GM12878 (cell line): ENCODE measurements at regions not wholly inside any gene's neighbourhood (a gene's known extent, or its start where the extent isn't known, plus 50 kb on each side); places are given as distances from the start of the nearest gene placed in this dataset.

ENCODE experiments used
- ATAC-seq: fragments of 200-7000 bp; cut with Tn5 transposase; 3 replicates; pipeline ENCODE4 v1.9.1; 2020; ENCODE audit warnings: mild to moderate bottlenecking, moderate library complexity
- BruUV-seq: library from RNA; stranded (reverse); fragments of 400-500 nt; replicated peaks from 2 replicates; lab custom pipeline; 2021; lab: Mats Ljungman, UMichigan
- CTCF ChIA-PET: fragments of 300-600 bp; sonication (Branson Sonifier 250); formaldehyde crosslinking; extraction: SDS; loops from one replicate; lab custom pipeline; 2021; ENCODE audit warnings: inconsistent platforms; lab: Yijun Ruan, JAX
- POLR2A ChIA-PET: fragments of 350-600 bp; formaldehyde crosslinking; extraction: SDS; loops from one replicate; lab custom pipeline; 2021; ENCODE audit warnings: inconsistent platforms; lab: Charles Lee
- RAD21 ChIA-PET: fragments of 300-600 bp; sonication (Branson Sonifier 250); formaldehyde crosslinking; loops from one replicate; lab custom pipeline; 2023; ENCODE audit warnings: antibody characterized with exemption; ENCODE audit not compliant: unreplicated experiment; lab: Charles Lee
- SMC1A ChIA-PET: fragments of 300-600 bp; sonication (Branson Sonifier 250); formaldehyde crosslinking; loops from one replicate; lab custom pipeline; 2023; ENCODE audit not compliant: unreplicated experiment, uncharacterized antibody; lab: Charles Lee
- DNase-seq: peaks from one replicate; pipeline ENCODE4 v3.0.0-alpha.2; 2011; ENCODE audit warnings: low read depth, low spot score
- FAIRE-seq: peaks from 3 replicates; lab custom pipeline; 2011; peaks lifted over from hg19 to GRCh38; lab: Jason Lieb, UNC
- H2AFZ ChIP-seq: 2 replicates; pipeline ENCODE4 v1.6.0; 2011; ENCODE audit warnings: low read depth, low read length, control low read depth; ENCODE audit not compliant: control insufficient read depth
- H3K27ac ChIP-seq: 2 replicates; pipeline ENCODE4 v1.5.1; 2011; ENCODE audit warnings: control low read depth; ENCODE audit not compliant: control insufficient read depth, insufficient read depth
- H3K27me3 ChIP-seq, 2 experiments: replicated peaks in 1 of 2; 2 replicates each; pipeline versions ENCODE4 v1.6.0 to v1.6.1; 2011; ENCODE audit warnings: low read length in 1 of 2; ENCODE audit not compliant: control insufficient read depth in 2 of 2, insufficient read depth in 2 of 2
- H3K36me3 ChIP-seq, 2 experiments: 2 replicates each; pipeline ENCODE4 v1.5.1; 2011; ENCODE audit warnings: low read length in 1 of 2; ENCODE audit not compliant: control insufficient read depth in 2 of 2, insufficient read depth in 2 of 2
- H3K4me1 ChIP-seq: 2 replicates; pipeline ENCODE4 v1.6.1; 2011; ENCODE audit warnings: mild to moderate bottlenecking, low read length, moderate library complexity, mixed read lengths; ENCODE audit not compliant: control insufficient read depth, insufficient read depth
- H3K4me2 ChIP-seq: 2 replicates; pipeline ENCODE4 v1.6.0; 2011; ENCODE audit warnings: control low read depth; ENCODE audit not compliant: control insufficient read depth, insufficient read depth
- H3K4me3 ChIP-seq: fragments of 200-600 bp; sonication (generic); 2 replicates; pipeline ENCODE4 v1.5.1; 2016
- H3K79me2 ChIP-seq: 2 replicates; pipeline ENCODE4 v1.6.0; 2011; ENCODE audit warnings: low read length; ENCODE audit not compliant: control insufficient read depth, insufficient read depth
- H3K9ac ChIP-seq: 2 replicates; pipeline ENCODE4 v1.8.0; 2011; ENCODE audit warnings: low read length, control low read depth, mixed read lengths; ENCODE audit not compliant: control insufficient read depth, insufficient read depth
- H3K9me3 ChIP-seq: replicated peaks from 3 replicates; pipeline ENCODE4 v1.5.1; 2011; ENCODE audit warnings: mild to moderate bottlenecking, low read length; ENCODE audit not compliant: control insufficient read depth, insufficient read depth
- H4K20me1 ChIP-seq: 2 replicates; pipeline ENCODE4 v1.6.0; 2011; ENCODE audit not compliant: control insufficient read depth, insufficient read depth
- ATF2 ChIP-seq: IDR thresholded peaks from 2 replicates; pipeline ENCODE4 v1.6.1; 2012; ENCODE audit warnings: low read length, inconsistent platforms
- CHD1 ChIP-seq: IDR thresholded peaks from 2 replicates; pipeline ENCODE4 v1.6.1; 2012; ENCODE audit warnings: low read depth, low read length, improper control_type of control experiment
- GATAD2B ChIP-seq: fragments of 450-650 bp; conservative IDR thresholded peaks from 2 replicates; pipeline ENCODE4 v1.6.1; 2017; ENCODE audit warnings: low read depth, mild to moderate bottlenecking, moderate library complexity
- KLF5 ChIP-seq: fragments of 450-650 bp; IDR thresholded peaks from 2 replicates; pipeline ENCODE4 v1.6.1; 2014; ENCODE audit warnings: mild to moderate bottlenecking; ENCODE audit not compliant: partially characterized antibody
- MYB ChIP-seq: fragments of 150-350 bp; IDR thresholded peaks from 2 replicates; pipeline ENCODE4 v1.6.1; 2014; ENCODE audit warnings: mild to moderate bottlenecking, low read depth, low read length, borderline replicate concordance
- NBN ChIP-seq: fragments of 450-650 bp; IDR thresholded peaks from 2 replicates; pipeline ENCODE4 v1.6.1; 2016
- NKRF ChIP-seq: fragments of 450-650 bp; conservative IDR thresholded peaks from 2 replicates; pipeline ENCODE4 v1.6.1; 2017; ENCODE audit warnings: mild to moderate bottlenecking, moderate library complexity
- POLR2AphosphoS2 ChIP-seq: IDR thresholded peaks from 2 replicates; pipeline ENCODE4 v1.6.1; 2011; ENCODE audit warnings: low read depth, mild to moderate bottlenecking, low read length, improper control_type of control experiment, moderate library complexity
- RAD51 ChIP-seq: fragments of 450-650 bp; IDR thresholded peaks from 2 replicates; pipeline ENCODE4 v1.6.1; 2016; ENCODE audit warnings: moderate library complexity, mild to moderate bottlenecking, inconsistent platforms
- SIX5 ChIP-seq: IDR thresholded peaks from 2 replicates; pipeline ENCODE4 v1.6.1; 2011; ENCODE audit warnings: mild to moderate bottlenecking, low read depth, low read length, moderate library complexity; ENCODE audit not compliant: severe bottlenecking
- TAF1 ChIP-seq: IDR thresholded peaks from 2 replicates; pipeline ENCODE4 v1.6.1; 2011; ENCODE audit warnings: mild to moderate bottlenecking, low read depth, low read length, borderline replicate concordance
- TARDBP ChIP-seq: IDR thresholded peaks from 2 replicates; pipeline ENCODE4 v1.6.1; 2016; ENCODE audit warnings: borderline replicate concordance
- YY1 ChIP-seq: IDR thresholded peaks from 2 replicates; pipeline ENCODE4 v1.6.1; 2011; ENCODE audit warnings: low read depth, mild to moderate bottlenecking, low read length
- WGBS: methylation state at CpG from one replicate; pipeline ENCODE4 v1.1.6; 2016; ENCODE audit warnings: low lambda C conversion rate; ENCODE audit not compliant: insufficient replicate concordance, insufficient coverage; ENCODE audit errors: missing lambda C conversion rate; 5-methylcytosine and 5-hydroxymethylcytosine counted together
- in situ Hi-C: fragments of 300-500 bp; cut with MboI; formaldehyde crosslinking; loops from 9 replicates; pipeline ENCODE4 v1.14.3; 2018; ENCODE audit warnings: mixed read lengths
- intact Hi-C: fragments of 100-400 bp; cut with micrococcal nuclease; formaldehyde crosslinking; loops from one replicate; pipeline ENCODE4 v1.14.2; 2022; ENCODE audit not compliant: unreplicated experiment
- TF ChIP-seq, protein P1 (sequence below): fragments of 450-650 bp; IDR thresholded peaks from 2 replicates; pipeline ENCODE4 v1.6.1; 2018; ENCODE audit warnings: mild to moderate bottlenecking, low read depth, moderate library complexity; ENCODE audit not compliant: partially characterized antibody

GRCh38 chr2:173830170-173830569, 135.0 kb downstream of the SP3 start:
- ChIA-PET SMC1A (interaction anchor here (0.6 kb wide), 1 partner anchor 331 kb away, joined by 6 read pairs; no protein-coding TSS in a partner anchor), POLR2A (no interaction called here), CTCF (no interaction called here), RAD21 (no interaction called here)
- no TSS peak for BruUV-seq
- Histone ChIP-seq H2AFZ (no peak overlapping the region), H3K79me2 (no peaks in the 10 kb centered on the region), H3K36me3 (no peaks in the 10 kb centered on the region), H3K4me3 (no peak overlapping the region), H3K9ac (no peak overlapping the region), H3K27me3 (peaks cover 0 to 2% of the 10 kb centered on the region in 2 experiments; a peak in 2 of 4 replicates), H3K4me1 (no peaks in the 10 kb centered on the region), H3K9me3 (no peaks in the 10 kb centered on the region), H4K20me1 (no peaks in the 10 kb centered on the region), H3K27ac (no peak overlapping the region), H3K4me2 (no peak overlapping the region)
- no peak for ATAC-seq
- intact Hi-C loops (no loop called here), in situ Hi-C loops (no loop called here)
- FAIRE-seq, result no peak
- TF ChIP-seq NKRF (no peak), KLF5 (no peak), CHD1 (no peak), MYB (no peak), TARDBP (no peak), ATF2 (no peak), NBN (no peak), RAD51 (no peak), TAF1 (no peak), GATAD2B (no peak), SIX5 (no peak), POLR2AphosphoS2 (no peak), YY1 (no peak)
- TF ChIP-seq, protein P1, sequence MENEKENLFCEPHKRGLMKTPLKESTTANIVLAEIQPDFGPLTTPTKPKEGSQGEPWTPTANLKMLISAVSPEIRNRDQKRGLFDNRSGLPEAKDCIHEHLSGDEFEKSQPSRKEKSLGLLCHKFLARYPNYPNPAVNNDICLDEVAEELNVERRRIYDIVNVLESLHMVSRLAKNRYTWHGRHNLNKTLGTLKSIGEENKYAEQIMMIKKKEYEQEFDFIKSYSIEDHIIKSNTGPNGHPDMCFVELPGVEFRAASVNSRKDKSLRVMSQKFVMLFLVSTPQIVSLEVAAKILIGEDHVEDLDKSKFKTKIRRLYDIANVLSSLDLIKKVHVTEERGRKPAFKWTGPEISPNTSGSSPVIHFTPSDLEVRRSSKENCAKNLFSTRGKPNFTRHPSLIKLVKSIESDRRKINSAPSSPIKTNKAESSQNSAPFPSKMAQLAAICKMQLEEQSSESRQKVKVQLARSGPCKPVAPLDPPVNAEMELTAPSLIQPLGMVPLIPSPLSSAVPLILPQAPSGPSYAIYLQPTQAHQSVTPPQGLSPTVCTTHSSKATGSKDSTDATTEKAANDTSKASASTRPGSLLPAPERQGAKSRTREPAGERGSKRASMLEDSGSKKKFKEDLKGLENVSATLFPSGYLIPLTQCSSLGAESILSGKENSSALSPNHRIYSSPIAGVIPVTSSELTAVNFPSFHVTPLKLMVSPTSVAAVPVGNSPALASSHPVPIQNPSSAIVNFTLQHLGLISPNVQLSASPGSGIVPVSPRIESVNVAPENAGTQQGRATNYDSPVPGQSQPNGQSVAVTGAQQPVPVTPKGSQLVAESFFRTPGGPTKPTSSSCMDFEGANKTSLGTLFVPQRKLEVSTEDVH, result no peak
- DNase-seq, result no peak
- 25% methylated on average over 4 of the region's 4 CpGs for WGBS
